Gastroesophageal sphincter (tissue), 3 donors: ENCODE measurements at regions not wholly inside any gene's neighbourhood (a gene's known extent, or its start where the extent isn't known, plus 50 kb on each side); places are given as distances from the start of the nearest gene placed in this dataset.

Experiments used
- CTCF ChIP-seq, 4 experiments: fragments of 200-600 bp in 2 of 4; fragments of 450-650 bp in 2 of 4; sonication (generic) in 1 of 4; IDR thresholded peaks; one replicate each; pipeline ENCODE4 v1.5.1; 2017 to 2019; ENCODE audit warnings: antibody characterized with exemption in 4 of 4, mild to moderate bottlenecking in 2 of 4, moderate library complexity in 2 of 4
- POLR2A ChIP-seq, 2 donors: fragments of 450-650 bp; IDR thresholded peaks; one replicate each; pipeline ENCODE4 v1.6.1; 2017; ENCODE audit warnings: antibody characterized with exemption in 2 of 2, mild to moderate bottlenecking in 2 of 2, moderate library complexity in 1 of 2

GRCh38 chr2:40037303-40037702 lies 258.2 kb upstream of the THUMPD2 start:
- TF ChIP-seq CTCF (IDR thresholded peaks at IDR 0.05), result no peak
- TF ChIP-seq POLR2A (IDR thresholded peaks at IDR 0.05), result no peak
